MCF 10A (cell line): ENCODE measurements at regions not wholly inside any gene's neighbourhood (a gene's known extent, or its start where the extent isn't known, plus 50 kb on each side); places are given as distances from the start of the nearest gene placed in this dataset.

Experiments
- BruUV-seq: library from RNA; stranded (reverse); fragments of 400-500 nt; replicated peaks from 2 replicates; lab custom pipeline; 2021; lab: Mats Ljungman, UMichigan
- CTCF ChIA-PET: fragments of 300-600 bp; sonication (Branson Sonifier 250); formaldehyde crosslinking; extraction: SDS; loops from one replicate; lab custom pipeline; 2021; ENCODE audit warnings: antibody characterized with exemption, inconsistent platforms; lab: Yijun Ruan, JAX
- POLR2A ChIA-PET: fragments of 300-600, 350-650 bp; sonication (Branson Sonifier 250); formaldehyde crosslinking; extraction: SDS; loops from one replicate; lab custom pipeline; 2020; ENCODE audit warnings: antibody characterized with exemption, inconsistent platforms; lab: Yijun Ruan, JAX
- DNase-seq: peaks from one replicate; pipeline ENCODE4 v3.0.0-alpha.2; 2018; ENCODE audit not compliant: unreplicated experiment
- H3K27ac Mint-ChIP-seq: one replicate; pipeline ENCODE4 v1.8.0; 2022; ENCODE audit warnings: mild to moderate bottlenecking, low read depth, mixed read lengths; ENCODE audit not compliant: unreplicated experiment
- H3K27me3 Mint-ChIP-seq: one replicate; pipeline ENCODE4 v1.8.0; 2022; ENCODE audit warnings: mixed read lengths; ENCODE audit not compliant: insufficient read depth, unreplicated experiment
- H3K36me3 Mint-ChIP-seq: one replicate; pipeline ENCODE4 v1.8.0; 2022; ENCODE audit warnings: mild to moderate bottlenecking, moderate library complexity, mixed read lengths; ENCODE audit not compliant: insufficient read depth, unreplicated experiment
- H3K4me1 Mint-ChIP-seq: one replicate; pipeline ENCODE4 v1.8.0; 2022; ENCODE audit warnings: mixed read lengths; ENCODE audit not compliant: insufficient read depth, unreplicated experiment
- H3K4me3 Mint-ChIP-seq: one replicate; pipeline ENCODE4 v1.8.0; 2022; ENCODE audit warnings: mild to moderate bottlenecking, moderate library complexity, mixed read lengths; ENCODE audit not compliant: unreplicated experiment
- H3K9me3 Mint-ChIP-seq: one replicate; pipeline ENCODE4 v1.8.0; 2022; ENCODE audit warnings: mixed read lengths; ENCODE audit not compliant: unreplicated experiment
- intact Hi-C: fragments of 100-400 bp; cut with micrococcal nuclease; formaldehyde crosslinking; loops from 2 replicates; pipeline ENCODE4 v1.14.1; 2022
- TF ChIP-seq, protein P1 (sequence below): fragments of 200-600 bp; IDR thresholded peaks from one replicate; pipeline ENCODE4 v1.8.0; 2022; ENCODE audit warnings: antibody characterized with exemption, mild to moderate bottlenecking; ENCODE audit not compliant: unreplicated experiment

DNA sequence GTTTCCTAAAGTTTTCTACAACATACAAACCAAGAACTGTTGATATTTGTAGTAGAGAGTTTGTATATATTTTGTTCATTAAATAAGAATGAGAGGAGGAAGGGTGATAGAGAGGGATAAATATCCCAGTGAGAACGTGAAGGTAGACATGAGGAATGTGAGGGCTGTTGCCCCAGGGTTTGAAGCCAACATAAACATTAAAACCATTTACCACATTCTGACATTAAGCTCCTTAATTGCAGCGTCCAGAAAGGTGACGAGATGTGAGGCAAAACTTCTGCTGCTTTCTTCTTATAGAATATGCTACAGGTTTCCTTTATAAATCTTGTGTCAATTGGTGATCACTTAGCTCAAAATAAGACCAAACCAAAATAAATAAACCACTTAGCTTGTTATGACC, 267.8 kb upstream of the CNTN4 start:
- no peak for DNase-seq
- H3K9me3 Mint-ChIP-seq: no peaks in the 10 kb centered on the region
- no TSS peak for BruUV-seq
- POLR2A ChIA-PET: no interaction called here
- H3K27me3 Mint-ChIP-seq: no peaks in the 10 kb centered on the region
- no peaks in the 10 kb centered on the region for H3K36me3 Mint-ChIP-seq
- TF ChIP-seq, protein P1, sequence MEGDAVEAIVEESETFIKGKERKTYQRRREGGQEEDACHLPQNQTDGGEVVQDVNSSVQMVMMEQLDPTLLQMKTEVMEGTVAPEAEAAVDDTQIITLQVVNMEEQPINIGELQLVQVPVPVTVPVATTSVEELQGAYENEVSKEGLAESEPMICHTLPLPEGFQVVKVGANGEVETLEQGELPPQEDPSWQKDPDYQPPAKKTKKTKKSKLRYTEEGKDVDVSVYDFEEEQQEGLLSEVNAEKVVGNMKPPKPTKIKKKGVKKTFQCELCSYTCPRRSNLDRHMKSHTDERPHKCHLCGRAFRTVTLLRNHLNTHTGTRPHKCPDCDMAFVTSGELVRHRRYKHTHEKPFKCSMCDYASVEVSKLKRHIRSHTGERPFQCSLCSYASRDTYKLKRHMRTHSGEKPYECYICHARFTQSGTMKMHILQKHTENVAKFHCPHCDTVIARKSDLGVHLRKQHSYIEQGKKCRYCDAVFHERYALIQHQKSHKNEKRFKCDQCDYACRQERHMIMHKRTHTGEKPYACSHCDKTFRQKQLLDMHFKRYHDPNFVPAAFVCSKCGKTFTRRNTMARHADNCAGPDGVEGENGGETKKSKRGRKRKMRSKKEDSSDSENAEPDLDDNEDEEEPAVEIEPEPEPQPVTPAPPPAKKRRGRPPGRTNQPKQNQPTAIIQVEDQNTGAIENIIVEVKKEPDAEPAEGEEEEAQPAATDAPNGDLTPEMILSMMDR: no peak
- H3K27ac Mint-ChIP-seq: peak overlapping the region; percentile 24
- CTCF ChIA-PET: no interaction called here
- H3K4me3 Mint-ChIP-seq: no peak overlapping the region
- intact Hi-C loops: no loop called here
- no peaks in the 10 kb centered on the region for H3K4me1 Mint-ChIP-seq

DNA sequence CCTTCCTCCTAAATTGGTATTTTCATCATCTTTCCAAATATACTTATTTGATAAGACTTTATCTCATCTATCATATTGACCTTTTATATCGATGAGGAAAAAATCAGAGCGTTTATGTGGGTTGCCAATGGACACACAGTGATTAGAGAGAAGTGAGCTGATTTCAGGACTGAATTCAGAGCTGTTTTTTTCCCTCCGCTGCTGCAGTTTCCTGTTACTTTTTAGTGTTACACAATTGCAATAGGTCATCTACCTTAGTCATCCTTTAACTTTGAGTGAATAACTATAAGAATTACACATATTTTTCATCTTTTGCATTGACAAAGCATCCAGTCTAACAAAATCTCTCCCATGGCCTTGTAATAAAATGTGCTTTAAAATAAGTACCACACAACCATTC, 266.3 kb upstream of the CNTN4 start:
- TF ChIP-seq, protein P1: no peak
- no peaks in the 10 kb centered on the region for H3K9me3 Mint-ChIP-seq
- peak; percentile 28 for DNase-seq
- intact Hi-C loops: no loop called here
- no peak overlapping the region for H3K4me3 Mint-ChIP-seq
- no peak overlapping the region for H3K27ac Mint-ChIP-seq
- H3K27me3 Mint-ChIP-seq: no peaks in the 10 kb centered on the region
- POLR2A ChIA-PET: no interaction called here
- H3K4me1 Mint-ChIP-seq: no peaks in the 10 kb centered on the region
- CTCF ChIA-PET: interaction anchor here (0.6 kb wide), 1 partner anchor 12 kb away, joined by 3 read pairs; no protein-coding TSS in a partner anchor
- no TSS peak for BruUV-seq
- H3K36me3 Mint-ChIP-seq: no peaks in the 10 kb centered on the region

DNA sequence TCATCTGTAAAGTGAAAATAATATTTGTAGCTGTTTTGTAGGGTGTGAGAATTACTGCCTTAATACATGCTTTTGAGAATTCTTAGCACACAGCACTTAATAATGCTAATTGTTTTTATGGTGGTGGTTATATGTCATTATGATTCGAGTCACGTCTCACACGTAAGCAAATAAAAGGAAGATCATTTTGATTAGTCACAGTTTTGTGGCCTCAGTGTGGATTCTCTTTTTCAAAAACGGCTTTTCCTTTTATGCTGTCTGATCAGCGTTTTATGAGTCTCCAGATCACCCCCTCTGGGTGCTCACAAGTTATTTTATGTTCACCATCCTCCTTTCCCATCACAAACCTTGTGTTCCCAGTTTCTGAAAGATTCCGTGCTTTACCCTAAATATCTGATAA, 255.6 kb upstream of the CNTN4 start:
- Mint-ChIP-seq H3K4me3 (no peak overlapping the region), H3K9me3 (no peaks in the 10 kb centered on the region), H3K27ac (no peak overlapping the region), H3K4me1 (peaks cover 8% of the 10 kb centered on the region), H3K36me3 (no peaks in the 10 kb centered on the region), H3K27me3 (no peaks in the 10 kb centered on the region)
- DNase-seq: no peak
- ChIA-PET CTCF (no interaction called here), POLR2A (no interaction called here)
- no TSS peak for BruUV-seq
- intact Hi-C loops: no loop called here
- TF ChIP-seq, protein P1: no peak

DNA sequence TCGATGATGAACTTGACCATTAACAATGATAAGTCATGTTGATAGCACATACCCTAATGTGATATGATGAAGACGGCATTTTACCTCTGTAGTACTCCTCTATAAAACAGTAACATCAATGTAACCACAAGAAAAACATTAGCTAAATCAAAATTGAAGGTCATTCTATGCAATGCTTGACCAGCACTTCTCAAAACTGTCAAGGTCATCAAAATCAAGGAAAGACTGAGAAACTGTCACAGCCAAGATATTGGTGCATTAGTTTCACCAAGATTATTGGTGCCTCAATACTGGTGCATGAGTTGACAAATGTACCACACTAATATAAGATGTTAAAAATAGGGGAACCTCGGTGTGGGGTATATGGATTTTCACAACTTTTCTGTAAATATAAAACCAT, 251.1 kb upstream of the CNTN4 start:
- TF ChIP-seq, protein P1: no peak
- H3K36me3 Mint-ChIP-seq: no peaks in the 10 kb centered on the region
- H3K9me3 Mint-ChIP-seq: no peaks in the 10 kb centered on the region
- no peak overlapping the region for H3K4me3 Mint-ChIP-seq
- BruUV-seq: no TSS peak
- intact Hi-C loops: no loop called here
- POLR2A ChIA-PET: no interaction called here
- no peaks in the 10 kb centered on the region for H3K27me3 Mint-ChIP-seq
- DNase-seq: no peak
- H3K27ac Mint-ChIP-seq: no peak overlapping the region
- H3K4me1 Mint-ChIP-seq: peaks cover 15% of the 10 kb centered on the region
- CTCF ChIA-PET: interaction anchor here (1.0 kb wide), 1 partner anchor 10 kb away, joined by 3 read pairs; no protein-coding TSS in a partner anchor
